Trophoblast cell (in vitro differentiated cells and primary cell): ENCODE measurements at regions not wholly inside any gene's neighbourhood (a gene's known extent, or its start where the extent isn't known, plus 50 kb on each side); places are given as distances from the start of the nearest gene placed in this dataset.
"Not testable (repeated sequence)": the region's sequence is repeated elsewhere in the genome, so short reads cannot be mapped to it uniquely, and the experiment has no call there.

Source experiments
- DNase-seq, 2 donors: peaks; one replicate each; pipeline ENCODE4 v3.0.0-alpha.2; 2016
- H2AFZ ChIP-seq: 2 replicates; pipeline ENCODE4 v1.6.1; 2013; ENCODE audit warnings: low read length, moderate library complexity, mild to moderate bottlenecking; ENCODE audit not compliant: insufficient read depth, poor library complexity
- H2AK5ac ChIP-seq: 2 replicates; pipeline ENCODE4 v1.6.1; 2013; ENCODE audit warnings: mild to moderate bottlenecking, low read length
- H2BK120ac ChIP-seq: 2 replicates; pipeline ENCODE4 v1.6.1; 2013; ENCODE audit warnings: low read length, mild to moderate bottlenecking, moderate library complexity; ENCODE audit not compliant: insufficient read depth, poor library complexity
- H2BK12ac ChIP-seq: 2 replicates; pipeline ENCODE4 v1.6.1; 2013; ENCODE audit warnings: mild to moderate bottlenecking, low read length, moderate library complexity
- H2BK5ac ChIP-seq: 2 replicates; pipeline ENCODE4 v1.6.1; 2013; ENCODE audit warnings: low read length, low read depth, moderate library complexity, mild to moderate bottlenecking; ENCODE audit not compliant: poor library complexity
- H3K14ac ChIP-seq: 2 replicates; pipeline ENCODE4 v1.6.1; 2013; ENCODE audit warnings: mild to moderate bottlenecking, low read length
- H3K18ac ChIP-seq: 2 replicates; pipeline ENCODE4 v1.6.1; 2013; ENCODE audit warnings: mild to moderate bottlenecking, low read length
- H3K23ac ChIP-seq: 2 replicates; pipeline ENCODE4 v1.6.1; 2013; ENCODE audit warnings: low read length
- H3K27ac ChIP-seq: 2 replicates; pipeline ENCODE4 v1.5.1; 2013; ENCODE audit warnings: low read depth, mild to moderate bottlenecking, inconsistent platforms, low read length, moderate library complexity
- H3K27me3 ChIP-seq: 2 replicates; pipeline ENCODE4 v1.6.1; 2013; ENCODE audit warnings: inconsistent platforms, mild to moderate bottlenecking, low read length, moderate library complexity; ENCODE audit not compliant: insufficient read depth
- H3K36me3 ChIP-seq, 2 experiments: 1 replicate in 1 of 2; 2 replicates in 1 of 2; pipeline ENCODE4 v1.6.1; 2013; ENCODE audit warnings: low read length in 2 of 2, mild to moderate bottlenecking in 2 of 2, moderate library complexity in 1 of 2; ENCODE audit not compliant: insufficient read depth in 2 of 2, control insufficient read depth in 1 of 2
- H3K4ac ChIP-seq: 2 replicates; pipeline ENCODE4 v1.6.1; 2013; ENCODE audit warnings: low read depth, mild to moderate bottlenecking, low read length, moderate library complexity
- H3K4me1 ChIP-seq, 2 experiments: 1 replicate in 1 of 2; 2 replicates in 1 of 2; pipeline ENCODE4 v1.6.1; 2013; ENCODE audit warnings: low read length in 2 of 2, mild to moderate bottlenecking in 2 of 2, moderate library complexity in 1 of 2; ENCODE audit not compliant: insufficient read depth in 2 of 2, control insufficient read depth in 1 of 2
- H3K4me2 ChIP-seq: 2 replicates; pipeline ENCODE4 v1.6.1; 2013; ENCODE audit warnings: inconsistent platforms, mild to moderate bottlenecking, low read length, moderate library complexity
- H3K4me3 ChIP-seq: 2 replicates; pipeline ENCODE4 v1.5.1; 2013; ENCODE audit warnings: mild to moderate bottlenecking, low read depth, low read length, inconsistent platforms
- H3K79me1 ChIP-seq: one replicate; pipeline ENCODE4 v1.6.1; 2013; ENCODE audit warnings: low read length
- H3K79me2 ChIP-seq: 2 replicates; pipeline ENCODE4 v1.6.1; 2013; ENCODE audit warnings: low read length, mild to moderate bottlenecking; ENCODE audit not compliant: control insufficient read depth, insufficient read depth, poor library complexity
- H3K9ac ChIP-seq: 2 replicates; pipeline ENCODE4 v1.6.1; 2013; ENCODE audit warnings: mild to moderate bottlenecking, low read length
- H3K9me3 ChIP-seq: 2 replicates; pipeline ENCODE4 v1.6.1; 2013; ENCODE audit warnings: low read depth, mild to moderate bottlenecking, control low read depth, inconsistent platforms, low read length; ENCODE audit not compliant: insufficient read depth
- H4K12ac ChIP-seq: 2 replicates; pipeline ENCODE4 v1.6.1; 2013; ENCODE audit warnings: low read depth, mild to moderate bottlenecking, low read length, moderate library complexity
- H4K8ac ChIP-seq: 2 replicates; pipeline ENCODE4 v1.6.1; 2013; ENCODE audit warnings: low read depth, mild to moderate bottlenecking, low read length, moderate library complexity
- H4K91ac ChIP-seq: one replicate; pipeline ENCODE4 v1.6.1; 2013; ENCODE audit warnings: low read depth, mild to moderate bottlenecking, low read length, moderate library complexity
- WGBS: extraction: QIAGEN DNeasy Blood & Tissue Kit; methylation state at CpG from one replicate; pipeline ENCODE4 v1.1.7; 2013; ENCODE audit warnings: missing lambda C conversion rate; ENCODE audit not compliant: insufficient read length, insufficient coverage; ENCODE audit errors: extremely low coverage; 5-methylcytosine and 5-hydroxymethylcytosine counted together

GRCh38 chr16:29126616-29127015 is 141.8 kb downstream of the LAT start:
- Histone ChIP-seq H3K27ac (no peak overlapping the region), H3K27me3 (no peaks in the 10 kb centered on the region), H3K9me3 (no peaks in the 10 kb centered on the region), H3K79me1 (no peaks in the 10 kb centered on the region), H4K12ac (no peak overlapping the region), H3K18ac (no peak overlapping the region), H3K9ac (no peak overlapping the region), H3K36me3 (no peaks in the 10 kb centered on the region), H2AK5ac (no peak overlapping the region), H4K91ac (no peak overlapping the region), H2BK12ac (no peak overlapping the region), H3K14ac (no peak overlapping the region), H3K23ac (peak overlapping the region; percentile 46), H2BK5ac (no peak overlapping the region), H4K8ac (no peak overlapping the region), H3K4me1 (peaks cover 5% of the 10 kb centered on the region in 2 experiments), H3K4me2 (no peak overlapping the region), H3K4ac (no peak overlapping the region), H3K4me3 (no peak overlapping the region), H2AFZ (no peak overlapping the region), H2BK120ac (no peak overlapping the region), H3K79me2 (peaks cover 1% of the 10 kb centered on the region)
- no CpG with 5 or more reads among the region's 5 CpGs for WGBS
- DNase-seq = no peak

- no CpG with 5 or more reads among the region's 15 CpGs for WGBS
Measured at GRCh38 chr16:29126057-29126494, 141.2 kb downstream of the LAT start.

GRCh38 chr16:29124828-29125227 is 140.0 kb downstream of the LAT start:
- Histone ChIP-seq H3K36me3 (no peaks in the 10 kb centered on the region), H2AFZ (no peak overlapping the region), H2BK120ac (no peak overlapping the region), H3K18ac (no peak overlapping the region), H4K91ac (no peak overlapping the region), H3K27me3 (no peaks in the 10 kb centered on the region), H3K79me2 (no peaks in the 10 kb centered on the region), H3K79me1 (no peaks in the 10 kb centered on the region), H3K14ac (no peak overlapping the region), H3K9ac (no peak overlapping the region), H3K4me2 (no peak overlapping the region), H3K4me1 (no peaks in the 10 kb centered on the region), H4K12ac (no peak overlapping the region), H3K23ac (no peak overlapping the region), H2BK5ac (no peak overlapping the region), H3K4ac (no peak overlapping the region), H4K8ac (no peak overlapping the region), H3K4me3 (no peak overlapping the region), H2AK5ac (no peak overlapping the region), H3K27ac (no peak overlapping the region), H2BK12ac (no peak overlapping the region), H3K9me3 (no peaks in the 10 kb centered on the region)
- WGBS = no CpG with 5 or more reads among the region's 8 CpGs
- DNase-seq = no peak

More at GRCh38 chr16:29126057-29126494, 141.2 kb downstream of the LAT start:
- H2BK120ac ChIP-seq = no peak overlapping the region
- no peaks in the 10 kb centered on the region for H3K79me1 ChIP-seq
- H2BK12ac ChIP-seq = no peak overlapping the region
- H3K27me3 ChIP-seq = no peaks in the 10 kb centered on the region
- H3K4me2 ChIP-seq = no peak overlapping the region
- peaks cover 1 to 2% of the 10 kb centered on the region in 2 experiments for H3K4me1 ChIP-seq
- H3K4me3 ChIP-seq = no peak overlapping the region
- H2BK5ac ChIP-seq = no peak overlapping the region
- no peaks in the 10 kb centered on the region for H3K79me2 ChIP-seq
- H2AK5ac ChIP-seq = no peak overlapping the region
- H3K4ac ChIP-seq = no peak overlapping the region
- H3K23ac ChIP-seq = no peak overlapping the region
- H3K36me3 ChIP-seq = no peaks in the 10 kb centered on the region
- no peak overlapping the region for H4K12ac ChIP-seq
- no peak overlapping the region for H3K9ac ChIP-seq
- no peak overlapping the region for H3K18ac ChIP-seq
- H3K9me3 ChIP-seq = no peaks in the 10 kb centered on the region
- H3K14ac ChIP-seq = no peak overlapping the region
- DNase-seq = peak in 1 of 2 donors; percentile 6
- no peak overlapping the region for H4K8ac ChIP-seq
- H2AFZ ChIP-seq = no peak overlapping the region
- no peak overlapping the region for H3K27ac ChIP-seq
- no peak overlapping the region for H4K91ac ChIP-seq

- H2BK12ac ChIP-seq, H4K8ac ChIP-seq, H3K27ac ChIP-seq, H3K18ac ChIP-seq, H3K79me2 ChIP-seq, H3K4ac ChIP-seq, H4K91ac ChIP-seq, H3K36me3 ChIP-seq, H4K12ac ChIP-seq, H3K14ac ChIP-seq, H2AFZ ChIP-seq, H3K4me3 ChIP-seq, H3K9ac ChIP-seq, H2AK5ac ChIP-seq, H3K9me3 ChIP-seq, H3K27me3 ChIP-seq, H3K4me1 ChIP-seq, H3K4me2 ChIP-seq, H2BK120ac ChIP-seq, H2BK5ac ChIP-seq, H3K23ac ChIP-seq, DNase-seq, H3K79me1 ChIP-seq: not testable (repeated sequence)
- no CpG with 5 or more reads among the region's 7 CpGs for WGBS
Measured at GRCh38 chr16:29124162-29124561, 139.3 kb downstream of the LAT start.
